ENCODE measurements at regions not wholly inside any gene's neighbourhood (a gene's known extent, or its start where the extent isn't known, plus 50 kb on each side); places are given as distances from the start of the nearest gene placed in this dataset.

- ChIA-PET CTCF (interaction anchor here (2.1 kb wide), 1 partner anchor 15 kb away, joined by 8 read pairs; no protein-coding TSS in a partner anchor), POLR2A (interaction anchor here (0.6 kb wide), 1 partner anchor 61 kb away, joined by 3 read pairs; no protein-coding TSS in a partner anchor)
- Histone ChIP-seq H3K36me3 (replicated peaks in 1 of 2; ENCODE audit: control insufficient read depth in 1 of 2, insufficient read depth in 2 of 2, low read length in 1 of 2) (peaks cover 46 to 57% of the 10 kb centered on the region in 2 experiments), H3K9me2 (no peaks in the 10 kb centered on the region), H3K4me1 (ENCODE audit: control insufficient read depth in 1 of 2, insufficient read depth in 2 of 2, low read depth in 1 of 2, low read length in 1 of 2) (peaks cover 25 to 30% of the 10 kb centered on the region in 2 experiments), H4K20me1 (ENCODE audit: insufficient read depth) (peaks cover 79% of the 10 kb centered on the region; the same call in 1 of the 2 replicates), H3K4me3 (ENCODE audit: low read depth in 2 of 2, low read length in 1 of 2) (no peak overlapping the region), H3K27me3 (ENCODE audit: insufficient read depth) (no peaks in the 10 kb centered on the region), H3K9me3 (no peaks in the 10 kb centered on the region), H3K9ac (no peak overlapping the region), H3K27ac (ENCODE audit: low read depth in 2 of 2, low read length in 1 of 2) (peak overlapping the region in 1 of 2 experiments; percentile 55; a peak in 2 of 4 replicates), H3F3A (replicated peaks; ENCODE audit: insufficient read depth) (peaks cover 30% of the 10 kb centered on the region), H3K79me2 (ENCODE audit: insufficient read depth) (peaks cover 99% of the 10 kb centered on the region), H2AFZ (ENCODE audit: low read depth) (no peak overlapping the region), H3K4me2 (no peak overlapping the region)
- 51% methylated on average over 2 of the region's 2 CpGs for WGBS (ENCODE audit: low lambda C conversion rate)
- no peak for DNase-seq
- TF ChIP-seq IRF3 (IDR thresholded peaks at IDR 0.05; ENCODE audit: low read depth, low read length) (no peak), TCF12 (IDR thresholded peaks at IDR 0.05) (peak; percentile 38; the same call in 1 of the 2 replicates), RXRA (IDR thresholded peaks at IDR 0.05; ENCODE audit: borderline replicate concordance, low read depth) (peak; percentile 52; the same call in 1 of the 2 replicates), JUND (IDR thresholded peaks at IDR 0.05) (peak; percentile 28; the same call in 1 of the 2 replicates), FOSL2 (IDR thresholded peaks at IDR 0.05; ENCODE audit: borderline replicate concordance, low read depth) (peak; percentile 27; the same call in 1 of the 2 replicates)
Observed at GRCh38 chr1:201634261-201634660, 95.3 kb downstream of the NAV1 start.

DNA sequence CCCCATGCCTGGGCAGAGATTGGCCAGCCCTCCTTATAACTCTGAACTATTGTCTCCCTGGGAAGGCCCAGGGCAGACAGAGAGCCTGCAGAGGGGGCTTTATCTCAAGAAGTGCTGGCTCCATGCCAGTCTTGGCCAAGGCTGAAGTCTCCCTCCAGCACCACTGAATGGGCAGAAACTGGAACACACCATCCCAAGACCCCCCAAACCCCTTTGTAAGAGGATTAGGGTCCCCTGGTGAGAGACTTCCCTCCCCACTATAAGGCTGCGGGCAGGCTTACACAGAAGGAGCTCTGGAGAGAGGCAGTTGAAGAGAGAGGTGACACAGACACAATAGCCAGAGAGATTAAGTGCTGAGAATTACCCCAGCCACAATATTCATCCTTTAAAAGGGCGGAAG lies 97.2 kb downstream of the NAV1 start:
- H3K4me2 ChIP-seq = peak overlapping the region; percentile 32; the same call in 1 of the 2 replicates
- no peaks in the 10 kb centered on the region for H3K27me3 ChIP-seq (ENCODE audit: insufficient read depth)
- CTCF ChIA-PET = interaction anchor here (0.6 to 1.9 kb wide), 2 partner anchors 68 to 467 kb away, joined by 3 to 6 read pairs; no protein-coding TSS in a partner anchor
- peaks cover 38 to 44% of the 10 kb centered on the region in 2 experiments for H3K36me3 ChIP-seq (replicated peaks in 1 of 2; ENCODE audit: control insufficient read depth in 1 of 2, insufficient read depth in 2 of 2, low read length in 1 of 2)
- H3K9me3 ChIP-seq = no peaks in the 10 kb centered on the region
- POLR2A ChIA-PET = no interaction called here
- peak overlapping the region in 1 of 2 experiments; percentile 55; a peak in 2 of 4 replicates for H3K27ac ChIP-seq (ENCODE audit: low read depth in 2 of 2, low read length in 1 of 2)
- DNase-seq = no peak
- no peaks in the 10 kb centered on the region for H3K9me2 ChIP-seq
- no peak overlapping the region for H3K9ac ChIP-seq
- no peak overlapping the region for H3K4me3 ChIP-seq (ENCODE audit: low read depth in 2 of 2, low read length in 1 of 2)
- peaks cover 25 to 30% of the 10 kb centered on the region in 2 experiments for H3K4me1 ChIP-seq (ENCODE audit: control insufficient read depth in 1 of 2, insufficient read depth in 2 of 2, low read depth in 1 of 2, low read length in 1 of 2)
- peaks cover 78% of the 10 kb centered on the region; the same call in 1 of the 2 replicates for H4K20me1 ChIP-seq (ENCODE audit: insufficient read depth)
- TF ChIP-seq SIN3A (IDR thresholded peaks at IDR 0.05; ENCODE audit: borderline replicate concordance, low read depth, low read length) (no peak), RFX5 (IDR thresholded peaks at IDR 0.05; ENCODE audit: low read length) (no peak), ZBTB33 (IDR thresholded peaks at IDR 0.05; ENCODE audit: borderline replicate concordance, low read depth) (no peak), CHD2 (IDR thresholded peaks at IDR 0.05; ENCODE audit: low read length, partially characterized antibody) (no peak), FOXJ3 (CRISPR knock-in tag; IDR thresholded peaks at IDR 0.05) (no peak)
- TF ChIP-seq, protein P1, sequence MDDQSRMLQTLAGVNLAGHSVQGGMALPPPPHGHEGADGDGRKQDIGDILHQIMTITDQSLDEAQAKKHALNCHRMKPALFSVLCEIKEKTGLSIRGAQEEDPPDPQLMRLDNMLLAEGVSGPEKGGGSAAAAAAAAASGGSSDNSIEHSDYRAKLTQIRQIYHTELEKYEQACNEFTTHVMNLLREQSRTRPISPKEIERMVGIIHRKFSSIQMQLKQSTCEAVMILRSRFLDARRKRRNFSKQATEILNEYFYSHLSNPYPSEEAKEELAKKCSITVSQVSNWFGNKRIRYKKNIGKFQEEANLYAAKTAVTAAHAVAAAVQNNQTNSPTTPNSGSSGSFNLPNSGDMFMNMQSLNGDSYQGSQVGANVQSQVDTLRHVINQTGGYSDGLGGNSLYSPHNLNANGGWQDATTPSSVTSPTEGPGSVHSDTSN (IDR thresholded peaks at IDR 0.05) = no peak
- TF ChIP-seq, protein P2, sequence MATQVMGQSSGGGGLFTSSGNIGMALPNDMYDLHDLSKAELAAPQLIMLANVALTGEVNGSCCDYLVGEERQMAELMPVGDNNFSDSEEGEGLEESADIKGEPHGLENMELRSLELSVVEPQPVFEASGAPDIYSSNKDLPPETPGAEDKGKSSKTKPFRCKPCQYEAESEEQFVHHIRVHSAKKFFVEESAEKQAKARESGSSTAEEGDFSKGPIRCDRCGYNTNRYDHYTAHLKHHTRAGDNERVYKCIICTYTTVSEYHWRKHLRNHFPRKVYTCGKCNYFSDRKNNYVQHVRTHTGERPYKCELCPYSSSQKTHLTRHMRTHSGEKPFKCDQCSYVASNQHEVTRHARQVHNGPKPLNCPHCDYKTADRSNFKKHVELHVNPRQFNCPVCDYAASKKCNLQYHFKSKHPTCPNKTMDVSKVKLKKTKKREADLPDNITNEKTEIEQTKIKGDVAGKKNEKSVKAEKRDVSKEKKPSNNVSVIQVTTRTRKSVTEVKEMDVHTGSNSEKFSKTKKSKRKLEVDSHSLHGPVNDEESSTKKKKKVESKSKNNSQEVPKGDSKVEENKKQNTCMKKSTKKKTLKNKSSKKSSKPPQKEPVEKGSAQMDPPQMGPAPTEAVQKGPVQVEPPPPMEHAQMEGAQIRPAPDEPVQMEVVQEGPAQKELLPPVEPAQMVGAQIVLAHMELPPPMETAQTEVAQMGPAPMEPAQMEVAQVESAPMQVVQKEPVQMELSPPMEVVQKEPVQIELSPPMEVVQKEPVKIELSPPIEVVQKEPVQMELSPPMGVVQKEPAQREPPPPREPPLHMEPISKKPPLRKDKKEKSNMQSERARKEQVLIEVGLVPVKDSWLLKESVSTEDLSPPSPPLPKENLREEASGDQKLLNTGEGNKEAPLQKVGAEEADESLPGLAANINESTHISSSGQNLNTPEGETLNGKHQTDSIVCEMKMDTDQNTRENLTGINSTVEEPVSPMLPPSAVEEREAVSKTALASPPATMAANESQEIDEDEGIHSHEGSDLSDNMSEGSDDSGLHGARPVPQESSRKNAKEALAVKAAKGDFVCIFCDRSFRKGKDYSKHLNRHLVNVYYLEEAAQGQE (IDR thresholded peaks at IDR 0.05; ENCODE audit: low read depth, low read length) = no peak
- H3F3A ChIP-seq (replicated peaks; ENCODE audit: insufficient read depth) = peaks cover 39% of the 10 kb centered on the region
- WGBS (ENCODE audit: low lambda C conversion rate) = 89% methylated on average over 2 of the region's 2 CpGs
- no peak overlapping the region for H2AFZ ChIP-seq (ENCODE audit: low read depth)
- peaks cover 93% of the 10 kb centered on the region for H3K79me2 ChIP-seq (ENCODE audit: insufficient read depth)
